ENCODE measurements at regions not wholly inside any gene's neighbourhood (a gene's known extent, or its start where the extent isn't known, plus 50 kb on each side); places are given as distances from the start of the nearest gene placed in this dataset.

DNA sequence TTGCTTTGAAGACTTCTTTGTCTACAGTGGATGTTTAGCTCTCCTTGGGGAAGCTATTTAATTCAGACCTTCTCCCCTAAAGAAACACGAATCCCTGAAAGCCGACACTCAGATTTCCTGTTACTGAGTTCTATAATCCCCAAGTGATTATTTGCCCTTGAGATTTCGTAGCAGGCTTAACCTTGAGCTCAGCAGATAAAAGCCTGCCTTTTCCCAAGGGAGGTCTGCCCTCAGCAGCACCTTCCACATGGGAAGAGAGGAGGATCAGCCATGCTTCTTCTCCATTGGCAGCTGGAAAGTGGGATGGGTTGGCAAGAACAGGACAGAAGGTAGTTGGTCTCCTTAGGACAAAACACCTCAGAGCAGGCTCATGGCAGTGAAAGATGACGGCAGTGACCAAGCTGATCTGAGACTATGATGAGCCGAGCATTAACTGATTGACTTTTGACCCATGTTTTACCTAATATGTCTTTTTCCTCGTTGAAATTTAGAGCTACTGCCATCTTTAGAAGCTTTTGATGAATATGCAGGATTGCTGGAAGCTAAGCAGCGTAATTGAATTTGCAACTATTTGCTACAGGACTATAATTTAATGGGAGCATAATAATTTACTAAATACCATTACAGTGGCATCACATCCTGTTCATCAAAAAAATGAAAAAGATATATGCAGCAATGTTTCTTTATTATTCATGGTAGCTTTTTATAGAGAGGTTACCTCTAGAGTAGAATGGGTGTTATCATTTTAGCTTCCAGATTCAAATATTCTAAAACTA lies 511.1 kb upstream of the ID2 start:
- Histone ChIP-seq H3K9ac (ENCODE audit: extremely low read depth, low read length, poor library complexity, severe bottlenecking) (no peak overlapping the region), H3K4me1 (ENCODE audit: control insufficient read depth, insufficient read depth, low read length) (peaks cover 3% of the 10 kb centered on the region), H3K27me3 (ENCODE audit: control insufficient read depth, insufficient read depth, low read length, poor library complexity, severe bottlenecking) (peaks cover 10% of the 10 kb centered on the region), H3K27ac (ENCODE audit: low read depth, low read length) (no peak overlapping the region), H3K4me3 (ENCODE audit: low read length) (no peak overlapping the region), H3K36me3 (ENCODE audit: control insufficient read depth, insufficient read depth, low read length) (no peaks in the 10 kb centered on the region), H3K9me3 (ENCODE audit: control insufficient read depth, low read length) (no peaks in the 10 kb centered on the region)
- peaks cover 16% of the 10 kb centered on the region for H3K27me3 Mint-ChIP-seq (ENCODE audit: insufficient read depth)
- TF ChIP-seq CTCF (conservative IDR thresholded peaks at IDR 0.05): no peak
- H3K36me3 Mint-ChIP-seq (ENCODE audit: low read depth): no peaks in the 10 kb centered on the region
- no peak for DNase-seq
- 72 to 84% methylated on average over 5 to 7 of the region's 7 CpGs for WGBS, 2 experiments (ENCODE audit: insufficient coverage in 1 of 2, insufficient read length in 1 of 2)
- H3K4me1 Mint-ChIP-seq: peaks cover 30% of the 10 kb centered on the region
- H3K27ac Mint-ChIP-seq: no peak overlapping the region
- no peaks in the 10 kb centered on the region for H3K9me3 Mint-ChIP-seq
- H3K4me3 Mint-ChIP-seq: no peak overlapping the region

GRCh38 chr2:8171608-8172007 lies 510.2 kb upstream of the ID2 start:
- Mint-ChIP-seq H3K27me3 (ENCODE audit: insufficient read depth) (peaks cover 16% of the 10 kb centered on the region), H3K4me3 (no peak overlapping the region), H3K36me3 (ENCODE audit: low read depth) (no peaks in the 10 kb centered on the region), H3K4me1 (peaks cover 30% of the 10 kb centered on the region), H3K27ac (no peak overlapping the region), H3K9me3 (no peaks in the 10 kb centered on the region)
- H3K9me3 ChIP-seq (ENCODE audit: control insufficient read depth, low read length): no peaks in the 10 kb centered on the region
- no peaks in the 10 kb centered on the region for H3K36me3 ChIP-seq (ENCODE audit: control insufficient read depth, insufficient read depth, low read length)
- H3K27ac ChIP-seq (ENCODE audit: low read depth, low read length): no peak overlapping the region
- H3K27me3 ChIP-seq (ENCODE audit: control insufficient read depth, insufficient read depth, low read length, poor library complexity, severe bottlenecking): peaks cover 10% of the 10 kb centered on the region
- no peak for TF ChIP-seq CTCF (conservative IDR thresholded peaks at IDR 0.05)
- H3K4me1 ChIP-seq (ENCODE audit: control insufficient read depth, insufficient read depth, low read length): peaks cover 3% of the 10 kb centered on the region
- H3K9ac ChIP-seq (ENCODE audit: extremely low read depth, low read length, poor library complexity, severe bottlenecking): no peak overlapping the region
- H3K4me3 ChIP-seq (ENCODE audit: low read length): no peak overlapping the region
- WGBS, 2 experiments (ENCODE audit: insufficient coverage in 1 of 2, insufficient read length in 1 of 2): 93 to 100% methylated on average over 1 to 2 of the region's 2 CpGs
- DNase-seq: no peak

- peaks cover 10% of the 10 kb centered on the region for H3K27me3 ChIP-seq (ENCODE audit: control insufficient read depth, insufficient read depth, low read length, poor library complexity, severe bottlenecking)
- WGBS, 2 experiments (ENCODE audit: insufficient coverage in 1 of 2, insufficient read length in 1 of 2): 92 to 95% methylated on average over 14 to 17 of the region's 17 CpGs
- Mint-ChIP-seq H3K4me3 (no peak overlapping the region), H3K4me1 (peaks cover 30% of the 10 kb centered on the region), H3K36me3 (ENCODE audit: low read depth) (no peaks in the 10 kb centered on the region), H3K9me3 (no peaks in the 10 kb centered on the region), H3K27ac (no peak overlapping the region), H3K27me3 (ENCODE audit: insufficient read depth) (peaks cover 16% of the 10 kb centered on the region)
- no peak for TF ChIP-seq CTCF (conservative IDR thresholded peaks at IDR 0.05)
- no peak overlapping the region for H3K4me3 ChIP-seq (ENCODE audit: low read length)
- no peaks in the 10 kb centered on the region for H3K36me3 ChIP-seq (ENCODE audit: control insufficient read depth, insufficient read depth, low read length)
- H3K9ac ChIP-seq (ENCODE audit: extremely low read depth, low read length, poor library complexity, severe bottlenecking): no peak overlapping the region
- DNase-seq: no peak
- H3K9me3 ChIP-seq (ENCODE audit: control insufficient read depth, low read length): no peaks in the 10 kb centered on the region
- H3K4me1 ChIP-seq (ENCODE audit: control insufficient read depth, insufficient read depth, low read length): peaks cover 3% of the 10 kb centered on the region
- H3K27ac ChIP-seq (ENCODE audit: low read depth, low read length): no peak overlapping the region
Observed at GRCh38 chr2:8172661-8173060, 509.2 kb upstream of the ID2 start.

Data from endodermal cell (in vitro differentiated cells).